Breast epithelium (tissue), 4 donors: ENCODE measurements at regions not wholly inside any gene's neighbourhood (a gene's known extent, or its start where the extent isn't known, plus 50 kb on each side); places are given as distances from the start of the nearest gene placed in this dataset.

Experiments used
- DNase-seq, 2 donors: peaks; one replicate each; pipeline ENCODE4 v3.0.0-alpha.2; 2019; ENCODE audit warnings: low spot score in 2 of 2
- H3K27ac ChIP-seq, 2 donors: fragments of 200-600 bp; sonication (generic) in 1 of 2; one replicate each; pipeline ENCODE4 v1.5.1; 2016 to 2019; ENCODE audit warnings: mild to moderate bottlenecking in 1 of 2
- H3K27me3 ChIP-seq, 2 donors: fragments of 200-600 bp; sonication (generic) in 1 of 2; one replicate each; pipeline versions ENCODE4 v1.5.1 to v1.6.0; 2017 to 2019; ENCODE audit warnings: control low read depth in 1 of 2, mild to moderate bottlenecking in 1 of 2
- H3K36me3 ChIP-seq: fragments of 200-600 bp; one replicate; pipeline ENCODE4 v1.5.1; 2019
- H3K4me1 ChIP-seq, 2 donors: fragments of 200-600 bp; sonication (generic); one replicate each; pipeline ENCODE4 v1.5.1; 2016 to 2019; ENCODE audit warnings: control low read depth in 1 of 2
- H3K4me3 ChIP-seq, 3 donors: fragments of 200-600 bp; sonication (generic); 1 replicate in 2 of 3; 2 replicates in 1 of 3; pipeline ENCODE4 v1.5.1; 2016 to 2019; ENCODE audit warnings: mild to moderate bottlenecking in 3 of 3, moderate library complexity in 2 of 3
- H3K9me3 ChIP-seq, 2 donors: fragments of 200-600 bp; sonication (generic) in 1 of 2; one replicate each; pipeline ENCODE4 v1.5.1; 2016 to 2019; ENCODE audit warnings: control low read depth in 1 of 2
- CTCF ChIP-seq, 3 donors: fragments of 450-650 bp; IDR thresholded peaks; one replicate each; pipeline ENCODE4 v1.5.1; 2016 to 2017; ENCODE audit warnings: antibody characterized with exemption in 3 of 3, mild to moderate bottlenecking in 3 of 3, moderate library complexity in 3 of 3
- POLR2A ChIP-seq: fragments of 450-650 bp; IDR thresholded peaks from one replicate; pipeline ENCODE4 v1.6.1; 2016; ENCODE audit warnings: antibody characterized with exemption, mild to moderate bottlenecking, moderate library complexity
- POLR2AphosphoS5 ChIP-seq, 3 donors: sonication (generic); formaldehyde crosslinking; IDR thresholded peaks; one replicate each; pipeline ENCODE4 v1.6.1; 2017; ENCODE audit warnings: antibody characterized with exemption in 3 of 3
- intact Hi-C: fragments of 100-400 bp; cut with DNase I; formaldehyde crosslinking; loops from one replicate; pipeline ENCODE4 v1.15.1; 2023; ENCODE audit warnings: low total_unique reads

GRCh38 chr1:238360474-238360873 lies 469.8 kb upstream of the ZP4 start:
- H3K36me3 ChIP-seq: no peaks in the 10 kb centered on the region
- H3K27ac ChIP-seq: no peak overlapping the region
- no peak overlapping the region for H3K4me3 ChIP-seq
- TF ChIP-seq POLR2AphosphoS5 (IDR thresholded peaks at IDR 0.05) (no peak), POLR2A (no peak), CTCF (IDR thresholded peaks at IDR 0.05) (no peak)
- no peaks in the 10 kb centered on the region for H3K27me3 ChIP-seq
- DNase-seq: no peak
- no peaks in the 10 kb centered on the region for H3K9me3 ChIP-seq
- H3K4me1 ChIP-seq: no peaks in the 10 kb centered on the region
- intact Hi-C loops: no loop called here

- Histone ChIP-seq H3K27me3 (no peaks in the 10 kb centered on the region), H3K27ac (no peak overlapping the region), H3K36me3 (no peaks in the 10 kb centered on the region), H3K4me3 (no peak overlapping the region), H3K4me1 (no peaks in the 10 kb centered on the region), H3K9me3 (no peaks in the 10 kb centered on the region)
- intact Hi-C loops: no loop called here
- no peak for DNase-seq
- no peak for TF ChIP-seq POLR2A
- no peak for TF ChIP-seq POLR2AphosphoS5 (IDR thresholded peaks at IDR 0.05)
- no peak for TF ChIP-seq CTCF (IDR thresholded peaks at IDR 0.05)
These were observed 459.7 kb upstream of the ZP4 start for GRCh38 chr1:238350471-238350870.

GRCh38 chr1:238346340-238346739 lies 455.6 kb upstream of the ZP4 start:
- TF ChIP-seq CTCF (IDR thresholded peaks at IDR 0.05) (no peak), POLR2A (no peak), POLR2AphosphoS5 (IDR thresholded peaks at IDR 0.05) (no peak)
- Histone ChIP-seq H3K4me1 (no peaks in the 10 kb centered on the region), H3K36me3 (no peaks in the 10 kb centered on the region), H3K9me3 (no peaks in the 10 kb centered on the region), H3K27ac (no peak overlapping the region), H3K4me3 (no peak overlapping the region), H3K27me3 (no peaks in the 10 kb centered on the region)
- no peak for DNase-seq
- intact Hi-C loops: no loop called here

- H3K36me3 ChIP-seq: no peaks in the 10 kb centered on the region
- DNase-seq: no peak
- H3K9me3 ChIP-seq: no peaks in the 10 kb centered on the region
- intact Hi-C loops: no loop called here
- no peak overlapping the region for H3K27ac ChIP-seq
- no peak overlapping the region for H3K4me3 ChIP-seq
- H3K4me1 ChIP-seq: no peaks in the 10 kb centered on the region
- TF ChIP-seq POLR2A (no peak), CTCF (IDR thresholded peaks at IDR 0.05) (no peak), POLR2AphosphoS5 (IDR thresholded peaks at IDR 0.05) (no peak)
- H3K27me3 ChIP-seq: no peaks in the 10 kb centered on the region
These were observed 455.1 kb upstream of the ZP4 start for GRCh38 chr1:238345837-238346236.

GRCh38 chr1:238343852-238344251 lies 453.1 kb upstream of the ZP4 start:
- no peaks in the 10 kb centered on the region for H3K36me3 ChIP-seq
- no peaks in the 10 kb centered on the region for H3K4me1 ChIP-seq
- no peaks in the 10 kb centered on the region for H3K27me3 ChIP-seq
- intact Hi-C loops: no loop called here
- H3K9me3 ChIP-seq: no peaks in the 10 kb centered on the region
- no peak overlapping the region for H3K27ac ChIP-seq
- TF ChIP-seq POLR2A (no peak), POLR2AphosphoS5 (IDR thresholded peaks at IDR 0.05) (no peak), CTCF (IDR thresholded peaks at IDR 0.05) (no peak)
- no peak overlapping the region for H3K4me3 ChIP-seq
- DNase-seq: no peak
